ENCODE measurements at regions not wholly inside any gene's neighbourhood (a gene's known extent, or its start where the extent isn't known, plus 50 kb on each side); places are given as distances from the start of the nearest gene placed in this dataset.

GRCh38 chr4:96092151-96092705 lies 252.3 kb downstream of the PDHA2 start:
- TF ChIP-seq ZNF331 (CRISPR knock-in tag; IDR thresholded peaks at IDR 0.05; ENCODE audit: low read depth): no peak
- TF ChIP-seq CTCF (conservative IDR thresholded peaks at IDR 0.05; ENCODE audit: low read depth in 2 of 2): no peak
- TF ChIP-seq NANOG (IDR thresholded peaks at IDR 0.05; ENCODE audit: borderline replicate concordance): no peak
- TF ChIP-seq EZH2 (IDR thresholded peaks at IDR 0.05; ENCODE audit: low read depth, unreplicated experiment): no peak
- no peak for TF ChIP-seq ZNF462 (CRISPR knock-in tag; IDR thresholded peaks at IDR 0.05)
- TF ChIP-seq POLR2AphosphoS5 (IDR thresholded peaks at IDR 0.05; ENCODE audit: low read depth): no peak
- TF ChIP-seq ETS1 (IDR thresholded peaks at IDR 0.05): no peak
- TF ChIP-seq STAT1 (IDR thresholded peaks at IDR 0.05; ENCODE audit: unreplicated experiment): no peak
- TF ChIP-seq JUNB (IDR thresholded peaks at IDR 0.05; ENCODE audit: unreplicated experiment): no peak
- no peak for TF ChIP-seq REST (IDR thresholded peaks at IDR 0.05; ENCODE audit: unreplicated experiment)
- ATAC-seq: no peak
- Histone ChIP-seq H3F3A (replicated peaks; ENCODE audit: low read depth) (no peaks in the 10 kb centered on the region), H3K27me3 (ENCODE audit: insufficient read depth) (no peaks in the 10 kb centered on the region), H3K4me1 (ENCODE audit: insufficient read depth) (no peaks in the 10 kb centered on the region), H2AFZ (no peak overlapping the region), H3K27ac (ENCODE audit: low read depth) (no peak overlapping the region), H3K36me3 (ENCODE audit: insufficient read depth) (no peaks in the 10 kb centered on the region), H3K4me2 (no peak overlapping the region), H3K79me2 (replicated peaks; ENCODE audit: insufficient read depth) (no peaks in the 10 kb centered on the region), H3K4me3 (no peak overlapping the region), H3K9me2 (ENCODE audit: insufficient read depth) (peaks cover 4% of the 10 kb centered on the region; the same call in 1 of the 2 replicates), H4K20me1 (replicated peaks; ENCODE audit: insufficient read depth) (no peaks in the 10 kb centered on the region)
- H3K4me3 Mint-ChIP-seq: no peak overlapping the region
- H3K27ac Mint-ChIP-seq: no peak overlapping the region
- no peaks in the 10 kb centered on the region for H3K27me3 Mint-ChIP-seq (ENCODE audit: insufficient read depth, low read depth, poor library complexity)
- H3K9me3 Mint-ChIP-seq: no peaks in the 10 kb centered on the region
- peaks cover 3% of the 10 kb centered on the region; the same call in 2 of the 3 replicates for H3K4me1 Mint-ChIP-seq
- no peaks in the 10 kb centered on the region for H3K36me3 Mint-ChIP-seq (ENCODE audit: low read depth)
- DNase-seq (ENCODE audit: low spot score): no peak

Data from GM23338 (cell line).